GM12878 (cell line): ENCODE measurements at regions not wholly inside any gene's neighbourhood (a gene's known extent, or its start where the extent isn't known, plus 50 kb on each side); places are given as distances from the start of the nearest gene placed in this dataset.

Experiments
- JUND ChIP-seq: IDR thresholded peaks from 2 replicates; pipeline ENCODE4 v1.6.1; 2012; ENCODE audit warnings: low read depth, mild to moderate bottlenecking, low read length, improper control_type of control experiment, moderate library complexity
- MLLT1 ChIP-seq: fragments of 450-650 bp; IDR thresholded peaks from 2 replicates; pipeline ENCODE4 v1.6.1; 2016; ENCODE audit warnings: mild to moderate bottlenecking
- POLR2AphosphoS2 ChIP-seq: IDR thresholded peaks from 2 replicates; pipeline ENCODE4 v1.6.1; 2011; ENCODE audit warnings: low read depth, mild to moderate bottlenecking, low read length, improper control_type of control experiment, moderate library complexity
- RELB ChIP-seq: fragments of 450-650 bp; IDR thresholded peaks from 2 replicates; pipeline ENCODE4 v1.6.1; 2017; ENCODE audit warnings: low read depth, mild to moderate bottlenecking, moderate library complexity
- SIN3A ChIP-seq: IDR thresholded peaks from 2 replicates; pipeline ENCODE4 v1.6.1; 2012; ENCODE audit warnings: low read depth, low read length, improper control_type of control experiment
- ZBTB4 ChIP-seq: fragments of 450-650 bp; formaldehyde crosslinking; IDR thresholded peaks from 2 replicates; pipeline ENCODE4 v1.4.0; 2022; ENCODE audit warnings: mild to moderate bottlenecking, moderate library complexity
- ZNF592 ChIP-seq: fragments of 450-650 bp; IDR thresholded peaks from 2 replicates; pipeline ENCODE4 v1.6.1; 2017; ENCODE audit warnings: mild to moderate bottlenecking, moderate library complexity
- ZNF622 ChIP-seq: fragments of 450-650 bp; IDR thresholded peaks from 2 replicates; pipeline ENCODE4 v1.6.1; 2017; ENCODE audit warnings: mild to moderate bottlenecking, inconsistent platforms

GRCh38 chr3:194961571-194961970, 275.9 kb downstream of the FAM43A start (continued):
- TF ChIP-seq ZNF592 (no peak), SIN3A (no peak), ZNF622 (no peak), ZBTB4 (no peak), RELB (no peak), JUND (no peak), POLR2AphosphoS2 (no peak), MLLT1 (no peak)
